K562 (cell line): ENCODE measurements at regions not wholly inside any gene's neighbourhood (a gene's known extent, or its start where the extent isn't known, plus 50 kb on each side); places are given as distances from the start of the nearest gene placed in this dataset.

ENCODE experiments used
- ELF1 ChIP-seq: fragments of 200-800 bp; sonication (Bioruptor generic); IDR thresholded peaks from 2 replicates; pipeline ENCODE4 v1.6.1; 2016; ENCODE audit warnings: missing genetic modification characterization, missing compliant biosample characterization
- TOE1 ChIP-seq, 2 experiments: fragments of 450-650 bp in 1 of 2; sonication (generic) in 1 of 2; formaldehyde crosslinking in 1 of 2; IDR thresholded peaks; 2 replicates each; pipeline versions ENCODE4 v1.7.1 to v1.8.0; 2016 to 2022; ENCODE audit warnings: borderline replicate concordance in 2 of 2, mild to moderate bottlenecking in 2 of 2, antibody characterized with exemption in 1 of 2, inconsistent platforms in 1 of 2, low read depth in 1 of 2, missing genetic modification reagents in 1 of 2, moderate library complexity in 1 of 2
- TF ChIP-seq, protein P1 (sequence below): fragments of 450-650 bp; IDR thresholded peaks from 2 replicates; pipeline ENCODE4 v1.6.1; 2016; ENCODE audit warnings: antibody characterized with exemption
- TF ChIP-seq, protein P2 (sequence below), 2 experiments: fragments of 150-350 bp in 1 of 2; IDR thresholded peaks; 2 replicates each; pipeline ENCODE4 v1.6.1; 2012 to 2016; ENCODE audit warnings: low read depth in 2 of 2, low read length in 2 of 2, mild to moderate bottlenecking in 1 of 2, moderate library complexity in 1 of 2

DNA sequence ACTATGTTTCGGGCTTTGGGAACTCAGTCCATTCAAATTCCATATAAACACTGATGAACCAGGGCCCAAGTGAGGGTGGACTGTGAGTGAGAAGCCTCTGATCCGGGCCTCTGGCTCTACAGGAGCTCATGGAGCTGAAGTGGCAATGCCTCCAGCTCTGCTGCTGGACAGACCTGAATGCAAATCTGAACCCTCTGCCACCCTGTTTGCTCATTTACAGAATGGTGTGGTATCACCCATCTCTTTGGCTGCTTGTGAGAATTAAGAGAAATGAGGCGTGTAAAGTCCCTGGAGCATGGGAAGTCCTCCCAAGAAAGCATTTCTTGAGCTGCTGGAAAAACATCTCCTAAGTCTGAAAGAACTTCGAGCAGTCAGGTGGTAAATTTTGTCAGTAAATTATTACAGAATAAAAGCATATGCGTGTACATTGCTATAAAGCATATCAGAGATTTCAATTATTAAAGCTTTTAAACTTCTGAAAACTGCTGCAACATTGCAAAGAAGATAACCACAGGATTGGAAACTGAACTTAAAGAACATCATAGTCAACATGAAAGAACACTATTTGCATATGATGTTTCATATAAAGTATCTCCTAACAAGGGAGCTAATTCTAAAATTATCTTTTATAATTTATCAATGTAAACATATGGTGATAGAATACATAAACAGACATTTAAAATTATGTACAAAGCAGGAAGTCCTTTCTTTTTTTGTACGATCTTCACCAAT lies 369.0 kb downstream of the UQCRFS1 start (continued):
- TF ChIP-seq, protein P1, sequence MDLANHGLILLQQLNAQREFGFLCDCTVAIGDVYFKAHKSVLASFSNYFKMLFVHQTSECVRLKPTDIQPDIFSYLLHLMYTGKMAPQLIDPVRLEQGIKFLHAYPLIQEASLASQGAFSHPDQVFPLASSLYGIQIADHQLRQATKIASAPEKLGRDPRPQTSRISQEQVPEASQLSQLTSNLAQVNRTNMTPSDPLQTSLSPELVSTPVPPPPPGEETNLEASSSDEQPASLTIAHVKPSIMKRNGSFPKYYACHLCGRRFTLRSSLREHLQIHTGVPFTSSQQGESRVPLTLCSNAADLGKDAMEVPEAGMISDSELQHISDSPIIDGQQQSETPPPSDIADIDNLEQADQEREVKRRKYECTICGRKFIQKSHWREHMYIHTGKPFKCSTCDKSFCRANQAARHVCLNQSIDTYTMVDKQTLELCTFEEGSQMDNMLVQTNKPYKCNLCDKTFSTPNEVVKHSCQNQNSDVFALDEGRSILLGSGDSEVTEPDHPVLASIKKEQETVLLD: no peak
- TF ChIP-seq TOE1 (IDR thresholded peaks at IDR 0.05; ENCODE audit: borderline replicate concordance): no peak
- TF ChIP-seq TOE1 (CRISPR knock-in tag; IDR thresholded peaks at IDR 0.05; ENCODE audit: borderline replicate concordance, low read depth): no peak
- TF ChIP-seq, protein P2, sequence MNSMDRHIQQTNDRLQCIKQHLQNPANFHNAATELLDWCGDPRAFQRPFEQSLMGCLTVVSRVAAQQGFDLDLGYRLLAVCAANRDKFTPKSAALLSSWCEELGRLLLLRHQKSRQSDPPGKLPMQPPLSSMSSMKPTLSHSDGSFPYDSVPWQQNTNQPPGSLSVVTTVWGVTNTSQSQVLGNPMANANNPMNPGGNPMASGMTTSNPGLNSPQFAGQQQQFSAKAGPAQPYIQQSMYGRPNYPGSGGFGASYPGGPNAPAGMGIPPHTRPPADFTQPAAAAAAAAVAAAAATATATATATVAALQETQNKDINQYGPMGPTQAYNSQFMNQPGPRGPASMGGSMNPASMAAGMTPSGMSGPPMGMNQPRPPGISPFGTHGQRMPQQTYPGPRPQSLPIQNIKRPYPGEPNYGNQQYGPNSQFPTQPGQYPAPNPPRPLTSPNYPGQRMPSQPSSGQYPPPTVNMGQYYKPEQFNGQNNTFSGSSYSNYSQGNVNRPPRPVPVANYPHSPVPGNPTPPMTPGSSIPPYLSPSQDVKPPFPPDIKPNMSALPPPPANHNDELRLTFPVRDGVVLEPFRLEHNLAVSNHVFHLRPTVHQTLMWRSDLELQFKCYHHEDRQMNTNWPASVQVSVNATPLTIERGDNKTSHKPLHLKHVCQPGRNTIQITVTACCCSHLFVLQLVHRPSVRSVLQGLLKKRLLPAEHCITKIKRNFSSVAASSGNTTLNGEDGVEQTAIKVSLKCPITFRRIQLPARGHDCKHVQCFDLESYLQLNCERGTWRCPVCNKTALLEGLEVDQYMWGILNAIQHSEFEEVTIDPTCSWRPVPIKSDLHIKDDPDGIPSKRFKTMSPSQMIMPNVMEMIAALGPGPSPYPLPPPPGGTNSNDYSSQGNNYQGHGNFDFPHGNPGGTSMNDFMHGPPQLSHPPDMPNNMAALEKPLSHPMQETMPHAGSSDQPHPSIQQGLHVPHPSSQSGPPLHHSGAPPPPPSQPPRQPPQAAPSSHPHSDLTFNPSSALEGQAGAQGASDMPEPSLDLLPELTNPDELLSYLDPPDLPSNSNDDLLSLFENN (IDR thresholded peaks at IDR 0.05; ENCODE audit: low read depth in 2 of 2, low read length in 2 of 2): no peak
- no peak for TF ChIP-seq ELF1
- TF ChIP-seq, all 486 proteins: peak for 0
